B cell (primary cell): ENCODE measurements at regions not wholly inside any gene's neighbourhood (a gene's known extent, or its start where the extent isn't known, plus 50 kb on each side); places are given as distances from the start of the nearest gene placed in this dataset.

ENCODE experiments used
- ATAC-seq: fragments of 200-7000 bp; cut with Tn5 transposase; one replicate; pipeline ENCODE4 v1.10.0; 2021; ENCODE audit warnings: low read depth, mild to moderate bottlenecking, moderate number of reproducible peaks, moderate library complexity
- CTCF ChIA-PET: fragments of 350-600 bp; sonication (Branson Sonifier 250); formaldehyde crosslinking; loops from one replicate; lab custom pipeline; 2021; ENCODE audit warnings: antibody characterized with exemption, inconsistent platforms; lab: Charles Lee
- POLR2A ChIA-PET: fragments of 350-600 bp; sonication (Branson Sonifier 250); formaldehyde crosslinking; loops from one replicate; lab custom pipeline; 2021; ENCODE audit warnings: antibody characterized with exemption; lab: Charles Lee
- DNase-seq: peaks from one replicate; pipeline ENCODE4 v3.0.0; 2013
- H2AFZ ChIP-seq: 2 replicates; pipeline ENCODE4 v1.6.1; 2012; ENCODE audit warnings: mild to moderate bottlenecking, low read depth, low read length; ENCODE audit not compliant: insufficient read depth, poor library complexity, severe bottlenecking
- H3K27ac ChIP-seq, 2 donors: 1 replicate in 1 of 2; 2 replicates in 1 of 2; pipeline ENCODE4 v1.5.1; 2012 to 2013; ENCODE audit warnings: low read length in 2 of 2, mild to moderate bottlenecking in 2 of 2, moderate library complexity in 1 of 2
- H3K27me3 ChIP-seq, 4 experiments: fragments of 200-600 bp in 1 of 4; sonication (generic) in 1 of 4; replicated peaks in 1 of 4; 1 replicate in 2 of 4; 2 replicates in 2 of 4; pipeline versions ENCODE4 v1.6.1 to v1.7.0; 2013 to 2016; ENCODE audit warnings: low read length in 3 of 4, mild to moderate bottlenecking in 2 of 4, mixed read lengths in 1 of 4, moderate library complexity in 1 of 4; ENCODE audit not compliant: insufficient read depth in 4 of 4, control insufficient read depth in 3 of 4; ENCODE audit errors: control extremely low read depth in 1 of 4
- H3K36me3 ChIP-seq, 2 experiments: replicated peaks in 1 of 2; 1 replicate in 1 of 2; 2 replicates in 1 of 2; pipeline versions ENCODE4 v1.6.1 to v1.7.1; 2013; ENCODE audit warnings: low read length in 1 of 2; ENCODE audit not compliant: insufficient read depth in 2 of 2, control insufficient read depth in 1 of 2; ENCODE audit errors: control extremely low read depth in 1 of 2, extremely low read depth in 1 of 2
- H3K4me1 ChIP-seq, 2 donors: fragments of 200-600 bp in 1 of 2; sonication (generic) in 1 of 2; 1 replicate in 1 of 2; 2 replicates in 1 of 2; pipeline versions ENCODE4 v1.5.1 to v1.6.1; 2013 to 2017; ENCODE audit warnings: low read length in 2 of 2; ENCODE audit not compliant: control insufficient read depth in 2 of 2, insufficient read depth in 2 of 2
- H3K4me2 ChIP-seq: replicated peaks from 2 replicates; pipeline ENCODE3; 2012; ENCODE audit warnings: mild to moderate bottlenecking, low read depth, low read length; ENCODE audit not compliant: poor library complexity, severe bottlenecking
- H3K4me3 ChIP-seq, 5 experiments: fragments of 200-600 bp in 1 of 5; sonication (generic) in 1 of 5; 1 replicate in 3 of 5; 2 replicates in 2 of 5; pipeline versions ENCODE4 v1.5.1 to v1.7.0; 2011 to 2016; ENCODE audit warnings: low read length in 4 of 5, mild to moderate bottlenecking in 4 of 5, low read depth in 2 of 5, control low read depth in 1 of 5, moderate library complexity in 1 of 5; ENCODE audit not compliant: insufficient read depth in 1 of 5; ENCODE audit errors: control extremely low read depth in 1 of 5, extremely low read depth in 1 of 5
- H3K79me2 ChIP-seq: fragments of 200-600 bp; sonication (generic); one replicate; pipeline ENCODE4 v1.6.0; 2016; ENCODE audit warnings: low read length; ENCODE audit not compliant: control insufficient read depth, insufficient read depth
- H3K9ac ChIP-seq: fragments of 200-600 bp; sonication (generic); 2 replicates; pipeline ENCODE4 v1.6.1; 2017; ENCODE audit warnings: mild to moderate bottlenecking, low read length, moderate library complexity
- H3K9me3 ChIP-seq, 3 donors: one replicate each; pipeline versions ENCODE4 v1.6.1 to v1.7.1; 2013; ENCODE audit warnings: low read length in 2 of 3; ENCODE audit not compliant: control insufficient read depth in 2 of 3, insufficient read depth in 1 of 3; ENCODE audit errors: control extremely low read depth in 1 of 3
- H4K20me1 ChIP-seq: 2 replicates; pipeline ENCODE4 v1.6.0; 2012; ENCODE audit warnings: mild to moderate bottlenecking, low read length; ENCODE audit not compliant: insufficient read depth, control insufficient read depth, poor library complexity, severe bottlenecking
- H3K27ac Mint-ChIP-seq: one replicate; pipeline ENCODE4 v1.8.0; 2021; ENCODE audit warnings: mixed read lengths
- H3K27me3 Mint-ChIP-seq: one replicate; pipeline ENCODE4 v1.8.0; 2021; ENCODE audit warnings: mixed read lengths
- H3K4me1 Mint-ChIP-seq: one replicate; pipeline ENCODE4 v1.8.0; 2021; ENCODE audit warnings: mixed read lengths
- H3K4me3 Mint-ChIP-seq: one replicate; pipeline ENCODE4 v1.8.0; 2021; ENCODE audit warnings: mixed read lengths
- H3K9me3 Mint-ChIP-seq: one replicate; pipeline ENCODE4 v1.8.0; 2022; ENCODE audit warnings: mixed read lengths; ENCODE audit not compliant: insufficient read depth
- EZH2 ChIP-seq: IDR thresholded peaks from 2 replicates; pipeline ENCODE4 v1.6.1; 2012; ENCODE audit warnings: borderline replicate concordance, low read depth, mild to moderate bottlenecking, moderate library complexity, low read length; ENCODE audit not compliant: insufficient read depth, poor library complexity, severe bottlenecking
- WGBS: methylation state at CpG from one replicate; pipeline ENCODE4 v1.1.5; 2013; ENCODE audit warnings: missing lambda C conversion rate; ENCODE audit not compliant: insufficient coverage; 5-methylcytosine and 5-hydroxymethylcytosine counted together
- intact Hi-C: fragments of 100-400 bp; cut with micrococcal nuclease; formaldehyde crosslinking; loops from one replicate; pipeline ENCODE4 v1.10.0; 2022
- TF ChIP-seq, protein P1 (sequence below): fragments of 200-600 bp; IDR thresholded peaks from one replicate; pipeline ENCODE4 v1.8.0; 2022; ENCODE audit warnings: antibody characterized with exemption, mild to moderate bottlenecking

DNA sequence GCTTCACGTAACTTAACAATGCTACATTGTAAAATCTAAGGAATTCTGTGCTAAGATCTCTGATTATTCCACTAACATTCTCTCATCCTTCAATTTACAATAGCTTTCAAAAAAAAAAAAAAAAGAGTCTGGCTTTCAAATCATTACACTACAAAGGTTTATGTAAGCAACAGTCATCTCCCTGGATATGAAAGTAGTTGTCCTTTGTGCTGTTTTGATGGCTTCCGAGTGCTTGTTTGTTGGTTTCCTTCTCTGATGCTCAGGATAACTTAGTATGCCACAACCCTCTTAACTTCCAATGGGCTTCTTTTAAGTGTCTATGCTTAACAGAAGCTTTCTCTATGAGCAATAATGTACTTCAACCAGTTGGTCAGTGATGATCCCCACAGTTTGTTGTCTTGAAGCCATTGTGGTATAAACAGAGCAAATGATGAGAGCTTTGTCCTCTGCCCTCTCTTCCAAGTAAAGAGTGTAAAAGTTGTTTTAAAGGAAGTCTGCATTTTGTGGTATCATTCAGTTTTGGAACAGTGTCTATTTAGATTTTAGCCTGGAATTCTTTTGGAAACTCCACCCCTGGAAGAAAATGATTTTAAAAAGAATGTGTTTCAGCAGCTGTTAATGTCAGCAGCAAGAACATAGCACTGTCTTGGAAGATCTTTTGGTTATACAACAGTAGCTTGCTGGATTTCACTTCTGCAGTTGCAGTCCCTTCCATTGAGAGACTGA, 396.1 kb upstream of the RGS6 start:
- Mint-ChIP-seq H3K4me1 (peaks cover 57% of the 10 kb centered on the region), H3K4me3 (no peak overlapping the region), H3K9me3 (no peaks in the 10 kb centered on the region), H3K27me3 (no peaks in the 10 kb centered on the region), H3K27ac (no peak overlapping the region)
- no peaks in the 10 kb centered on the region for H3K9me3 ChIP-seq
- no peak overlapping the region for H2AFZ ChIP-seq
- peaks cover 17 to 20% of the 10 kb centered on the region in 2 donors for H3K4me1 ChIP-seq
- H3K9ac ChIP-seq = no peak overlapping the region
- no CpG with 5 or more reads among the region's 2 CpGs for WGBS
- intact Hi-C loops = no loop called here
- DNase-seq = no peak
- H3K27me3 ChIP-seq = no peaks in the 10 kb centered on the region
- peaks cover 8% of the 10 kb centered on the region for H3K79me2 ChIP-seq
- no peak overlapping the region for H3K4me3 ChIP-seq
- H3K4me2 ChIP-seq = no peak overlapping the region
- no peak for ATAC-seq
- ChIA-PET POLR2A (no interaction called here), CTCF (no interaction called here)
- H3K27ac ChIP-seq = no peak overlapping the region
- TF ChIP-seq, protein P1, sequence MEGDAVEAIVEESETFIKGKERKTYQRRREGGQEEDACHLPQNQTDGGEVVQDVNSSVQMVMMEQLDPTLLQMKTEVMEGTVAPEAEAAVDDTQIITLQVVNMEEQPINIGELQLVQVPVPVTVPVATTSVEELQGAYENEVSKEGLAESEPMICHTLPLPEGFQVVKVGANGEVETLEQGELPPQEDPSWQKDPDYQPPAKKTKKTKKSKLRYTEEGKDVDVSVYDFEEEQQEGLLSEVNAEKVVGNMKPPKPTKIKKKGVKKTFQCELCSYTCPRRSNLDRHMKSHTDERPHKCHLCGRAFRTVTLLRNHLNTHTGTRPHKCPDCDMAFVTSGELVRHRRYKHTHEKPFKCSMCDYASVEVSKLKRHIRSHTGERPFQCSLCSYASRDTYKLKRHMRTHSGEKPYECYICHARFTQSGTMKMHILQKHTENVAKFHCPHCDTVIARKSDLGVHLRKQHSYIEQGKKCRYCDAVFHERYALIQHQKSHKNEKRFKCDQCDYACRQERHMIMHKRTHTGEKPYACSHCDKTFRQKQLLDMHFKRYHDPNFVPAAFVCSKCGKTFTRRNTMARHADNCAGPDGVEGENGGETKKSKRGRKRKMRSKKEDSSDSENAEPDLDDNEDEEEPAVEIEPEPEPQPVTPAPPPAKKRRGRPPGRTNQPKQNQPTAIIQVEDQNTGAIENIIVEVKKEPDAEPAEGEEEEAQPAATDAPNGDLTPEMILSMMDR = no peak
- no peak for TF ChIP-seq EZH2
- peaks cover 0 to 6% of the 10 kb centered on the region in 2 experiments for H3K36me3 ChIP-seq
- H4K20me1 ChIP-seq = peaks cover 10% of the 10 kb centered on the region

GRCh38 chr14:71536927-71537772, 395.1 kb upstream of the RGS6 start:
- DNase-seq (no peak), ATAC-seq (no peak)
- Histone ChIP-seq H3K27me3 (no peaks in the 10 kb centered on the region), H3K9ac (no peak overlapping the region), H4K20me1 (peaks cover 20% of the 10 kb centered on the region), H3K27ac (peak overlapping the region in 1 of 2 donors; percentile 58), H3K4me1 (peaks cover 17 to 25% of the 10 kb centered on the region in 2 donors), H3K4me3 (no peak overlapping the region), H2AFZ (no peak overlapping the region), H3K4me2 (no peak overlapping the region), H3K36me3 (no peaks in the 10 kb centered on the region), H3K79me2 (peaks cover 8% of the 10 kb centered on the region), H3K9me3 (peaks cover 0 to 4% (median 0%) of the 10 kb centered on the region in 3 donors)
- ChIA-PET CTCF (no interaction called here), POLR2A (no interaction called here)
- TF ChIP-seq EZH2 = no peak
- TF ChIP-seq, protein P1 = no peak
- Mint-ChIP-seq H3K4me1 (peaks cover 59% of the 10 kb centered on the region), H3K4me3 (no peak overlapping the region), H3K9me3 (no peaks in the 10 kb centered on the region), H3K27me3 (no peaks in the 10 kb centered on the region), H3K27ac (no peak overlapping the region)
- intact Hi-C loops = no loop called here
- WGBS = 100% methylated on average over 3 of the region's 9 CpGs
